GM19025 (cell line): ENCODE measurements at regions not wholly inside any gene's neighbourhood (a gene's known extent, or its start where the extent isn't known, plus 50 kb on each side); places are given as distances from the start of the nearest gene placed in this dataset.

ENCODE experiments used
- ATAC-seq: cut with Tn5 transposase; IDR thresholded peaks from one replicate; pipeline ENCODE4 v1.9.1; 2021; ENCODE audit warnings: mild to moderate bottlenecking, low read depth, moderate library complexity; ENCODE audit not compliant: unreplicated experiment

DNA sequence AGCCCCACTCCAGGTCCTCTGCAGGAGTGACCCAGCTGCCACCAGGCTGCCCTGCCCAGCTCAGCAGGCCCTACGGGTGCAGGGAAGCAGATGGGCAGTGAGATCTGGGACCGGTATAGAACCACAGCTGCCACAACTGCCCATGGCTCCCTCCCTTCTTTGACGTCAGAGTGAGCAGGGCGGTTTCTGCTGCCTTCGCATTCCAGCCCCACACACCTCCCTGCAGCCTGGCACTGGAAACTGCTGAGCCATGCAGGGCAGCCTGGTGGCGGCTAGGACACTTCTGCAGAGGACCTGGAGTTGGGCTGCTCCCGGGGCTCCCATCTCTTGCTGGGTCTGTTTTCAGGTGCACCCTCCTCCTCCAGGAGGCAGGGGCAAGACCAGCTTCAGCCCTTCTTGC lies 101.6 kb upstream of the CD93 start:
- no peak for ATAC-seq

DNA sequence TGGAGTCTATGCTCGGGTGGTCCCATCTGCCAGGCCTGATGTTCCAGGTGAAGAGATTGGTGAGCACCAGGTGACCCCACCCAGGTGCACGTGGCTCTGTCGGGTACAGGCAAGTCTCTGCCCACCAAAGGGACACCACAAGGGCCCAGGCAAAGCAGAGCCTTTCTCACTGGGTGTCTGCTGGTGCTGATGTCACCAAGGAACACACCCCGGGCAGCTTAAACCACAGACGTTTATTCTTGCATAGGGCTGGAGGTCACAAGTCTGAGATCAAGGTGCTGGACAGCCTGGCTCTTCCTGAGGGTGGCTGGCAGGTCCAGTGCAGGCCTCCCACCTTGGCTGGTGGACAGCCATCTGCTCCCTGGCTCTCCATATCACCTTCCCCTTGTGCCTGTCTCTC lies 100.7 kb upstream of the CD93 start:
- ATAC-seq: no peak

DNA sequence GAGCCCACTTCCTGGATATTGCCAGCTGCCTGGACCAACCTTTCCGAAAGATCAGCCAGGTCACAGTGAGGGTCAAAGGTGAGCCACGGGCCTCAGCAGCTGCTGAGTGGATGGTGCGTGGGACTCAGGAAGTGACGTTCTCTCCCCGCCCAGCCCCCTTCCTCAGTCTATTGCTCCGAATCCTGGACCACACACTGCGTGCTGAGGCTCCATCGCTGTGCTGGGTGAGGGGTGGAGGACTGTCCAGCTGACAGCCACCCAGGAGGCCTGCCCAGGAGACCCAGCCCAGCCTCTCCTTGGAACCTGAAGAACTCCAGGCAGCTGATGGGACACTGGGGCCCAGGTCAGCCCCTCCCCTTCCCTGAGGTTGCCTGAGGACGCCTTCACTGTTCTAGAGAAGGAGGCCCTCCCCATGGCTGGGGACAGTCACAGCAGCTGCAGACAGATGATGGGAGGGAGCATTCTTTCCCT lies 94.4 kb upstream of the CD93 start:
- no peak for ATAC-seq

DNA sequence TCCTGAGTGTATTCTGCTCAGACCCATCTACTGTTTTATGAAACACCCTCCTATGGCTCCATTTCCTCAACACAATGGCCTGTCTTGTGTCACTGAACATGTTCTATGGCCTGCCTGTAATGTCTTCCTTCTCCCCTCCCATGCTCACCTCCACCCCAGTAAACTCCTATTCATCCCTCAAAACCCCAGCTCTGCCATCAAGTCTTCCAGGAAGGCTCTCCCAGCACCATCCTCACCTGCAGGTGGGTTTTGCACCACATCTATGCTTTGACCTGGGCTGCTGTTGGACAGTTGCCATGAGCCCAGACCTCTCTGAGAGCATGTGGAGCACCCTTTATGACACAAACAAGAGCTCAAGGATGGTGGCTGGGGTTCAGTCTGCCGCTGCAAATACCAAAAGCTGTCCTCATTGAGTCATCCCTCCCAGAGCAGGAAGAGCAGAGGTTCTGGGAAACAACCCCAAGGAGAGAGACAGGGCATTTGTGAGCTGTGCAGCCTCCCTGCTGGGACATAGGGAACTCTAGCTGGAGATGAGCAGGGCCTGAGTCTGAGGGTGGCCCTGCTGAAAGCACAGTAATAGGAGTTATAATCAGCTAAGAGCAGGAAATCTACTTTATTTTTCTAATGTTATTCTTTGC lies 93.8 kb upstream of the CD93 start:
- ATAC-seq: no peak

DNA sequence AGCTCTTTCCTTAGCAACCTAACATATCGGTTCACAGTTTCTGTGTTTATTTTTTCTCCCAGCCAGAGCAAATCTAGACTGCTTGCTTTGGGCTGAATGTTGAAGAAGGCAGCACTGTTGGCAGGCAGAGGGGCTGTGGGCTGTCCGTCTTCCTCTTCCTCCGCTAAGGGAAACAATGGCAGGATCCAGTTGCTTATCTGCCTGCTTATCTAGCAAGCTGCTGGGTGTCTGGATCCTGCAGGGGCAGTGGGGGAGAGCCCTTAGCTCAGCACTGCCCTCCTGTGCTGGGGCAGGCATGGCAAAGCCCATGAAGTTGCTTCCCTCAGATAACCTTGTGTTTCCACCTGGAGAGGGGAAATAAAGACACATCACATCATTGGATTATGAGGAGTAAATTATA lies 92.7 kb upstream of the CD93 start:
- no peak for ATAC-seq

DNA sequence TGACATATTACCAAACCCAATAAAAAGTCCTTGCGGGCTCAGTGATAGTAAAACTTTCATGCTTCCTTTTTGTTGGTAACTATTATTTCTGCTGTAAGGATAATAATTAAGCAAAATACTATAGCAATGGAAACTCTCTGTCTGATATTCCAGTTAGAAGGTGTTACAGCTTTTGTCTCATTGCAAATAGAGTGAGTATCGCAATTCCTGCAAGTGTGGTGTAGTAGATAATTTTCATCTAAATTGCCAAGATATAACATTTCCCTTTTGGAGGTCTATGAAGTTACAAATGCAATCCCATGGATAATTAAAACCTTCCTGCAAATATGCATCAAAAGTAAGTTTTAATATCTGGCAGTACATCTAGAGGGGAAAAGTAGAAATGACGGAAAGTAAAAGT lies 88.7 kb upstream of the CD93 start:
- no peak for ATAC-seq

DNA sequence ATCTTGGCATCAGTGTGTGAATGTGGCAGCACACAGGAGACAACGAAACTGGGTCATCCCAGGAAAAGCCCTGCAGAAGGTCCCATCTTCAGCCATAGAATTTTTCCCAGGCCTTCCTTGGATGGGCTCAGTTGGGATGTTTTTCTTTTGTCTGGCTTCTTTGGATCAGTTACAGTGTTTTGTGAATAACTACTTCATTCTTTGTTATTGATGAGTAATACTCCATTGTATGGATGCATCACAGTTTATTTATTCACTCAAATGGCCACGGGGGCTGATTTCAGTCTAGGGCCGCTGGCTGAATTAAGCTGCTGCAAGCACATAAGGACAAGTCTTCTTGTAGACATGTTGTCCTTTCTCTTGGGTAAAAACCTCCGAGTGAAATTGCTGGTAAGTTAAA lies 81.3 kb upstream of the CD93 start:
- ATAC-seq: no peak

DNA sequence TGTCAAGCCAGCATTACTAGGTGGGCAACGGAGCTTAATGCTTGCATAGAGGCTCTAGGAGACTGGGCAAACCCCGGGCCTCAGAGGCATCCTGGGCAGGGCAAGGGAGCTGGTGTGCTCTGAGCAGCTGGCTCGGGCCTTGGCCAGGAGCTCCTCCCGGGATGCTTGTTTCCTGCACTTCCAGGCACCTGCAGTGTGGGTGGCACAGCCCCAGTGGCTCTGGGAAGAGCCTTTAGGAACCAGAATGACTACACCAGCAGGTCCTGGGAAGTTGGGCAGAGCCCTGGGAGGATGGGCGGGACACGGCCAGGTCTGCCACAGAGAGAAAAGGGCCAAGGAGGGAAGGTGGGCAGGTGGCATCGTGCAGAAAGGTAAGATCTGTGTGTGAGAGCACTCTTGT lies 80.4 kb upstream of the CD93 start:
- ATAC-seq: no peak

DNA sequence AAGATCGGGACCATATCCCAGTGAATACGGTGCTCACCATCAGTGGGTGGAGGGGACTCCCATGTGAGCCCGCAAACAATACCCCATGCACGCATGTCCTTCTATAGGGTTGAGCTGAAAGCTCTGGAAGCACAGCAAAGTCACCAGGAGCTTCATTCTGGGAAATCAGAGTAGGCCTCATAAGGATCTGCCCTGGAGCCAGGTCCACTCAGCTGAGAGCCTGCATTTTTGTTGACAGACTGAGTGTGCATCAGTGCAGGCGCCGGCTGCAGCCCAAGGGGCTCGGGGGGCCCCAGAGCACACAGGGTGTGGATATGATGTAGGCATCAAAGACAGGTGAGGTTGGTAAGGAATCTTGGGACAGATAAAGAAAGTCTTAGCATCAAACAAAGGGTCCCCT lies 79.8 kb upstream of the CD93 start:
- no peak for ATAC-seq

DNA sequence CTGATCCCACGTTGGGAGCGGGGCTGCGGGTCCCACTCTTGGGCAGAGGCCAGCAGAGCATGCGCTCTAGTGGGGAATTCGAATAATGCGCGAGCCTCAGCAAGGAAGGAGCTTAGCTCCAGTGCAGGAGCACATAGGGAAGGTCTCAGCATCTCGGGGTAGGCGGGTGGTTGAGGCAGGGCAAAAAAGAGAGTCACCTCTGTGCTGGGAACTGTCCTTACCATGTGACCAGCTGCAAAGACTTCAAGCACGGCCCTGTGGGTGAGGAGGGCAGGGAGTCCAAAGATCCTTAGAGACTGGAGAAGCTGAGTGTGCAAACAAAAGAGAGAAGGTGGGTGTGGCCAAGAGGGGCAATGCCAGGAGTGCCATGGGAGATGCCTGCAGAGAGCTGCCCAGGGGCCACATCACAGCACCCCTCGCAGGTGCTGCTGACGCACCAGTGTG lies 79.2 kb upstream of the CD93 start:
- no peak for ATAC-seq

DNA sequence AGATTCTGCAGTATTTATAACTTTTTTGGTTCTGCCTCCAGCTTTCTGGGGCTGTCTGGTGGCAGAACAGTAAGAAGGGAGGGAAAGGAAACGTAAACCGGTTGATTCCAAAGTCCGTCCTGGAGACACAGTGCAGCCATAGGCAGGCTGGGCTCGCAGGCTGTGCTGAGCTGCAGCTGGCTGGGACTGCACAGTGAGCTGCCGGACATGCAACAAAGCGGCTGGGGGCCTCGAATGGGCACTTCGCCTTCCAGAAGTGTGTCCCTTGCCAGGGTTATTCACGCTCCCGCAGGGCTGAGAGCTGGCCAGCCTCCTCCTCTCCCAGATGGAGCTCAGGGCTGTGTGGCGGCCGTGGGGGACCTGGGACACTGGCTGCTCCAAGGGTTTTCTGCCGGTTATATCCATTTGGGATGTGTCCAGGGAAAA lies 78.1 kb upstream of the CD93 start:
- no peak for ATAC-seq

DNA sequence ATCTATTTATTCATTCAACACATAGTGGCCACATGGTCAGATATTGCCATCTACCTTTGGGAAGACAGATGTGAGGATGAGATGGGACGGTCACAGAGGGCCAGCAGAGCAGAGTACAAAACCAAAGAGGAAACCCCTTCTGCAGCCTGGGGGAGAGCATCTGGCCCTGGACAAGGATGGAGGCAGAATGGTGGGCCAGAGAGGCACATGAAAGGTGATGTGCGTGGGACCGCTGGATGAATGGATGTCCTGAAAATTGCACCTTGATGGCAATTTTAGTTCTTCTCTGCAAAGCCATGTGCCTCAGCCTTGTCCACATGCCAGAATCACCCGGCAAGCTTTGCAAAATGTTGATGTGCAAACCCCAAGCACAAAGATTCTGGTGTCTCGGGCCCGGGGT lies 77.4 kb upstream of the CD93 start:
- no peak for ATAC-seq

DNA sequence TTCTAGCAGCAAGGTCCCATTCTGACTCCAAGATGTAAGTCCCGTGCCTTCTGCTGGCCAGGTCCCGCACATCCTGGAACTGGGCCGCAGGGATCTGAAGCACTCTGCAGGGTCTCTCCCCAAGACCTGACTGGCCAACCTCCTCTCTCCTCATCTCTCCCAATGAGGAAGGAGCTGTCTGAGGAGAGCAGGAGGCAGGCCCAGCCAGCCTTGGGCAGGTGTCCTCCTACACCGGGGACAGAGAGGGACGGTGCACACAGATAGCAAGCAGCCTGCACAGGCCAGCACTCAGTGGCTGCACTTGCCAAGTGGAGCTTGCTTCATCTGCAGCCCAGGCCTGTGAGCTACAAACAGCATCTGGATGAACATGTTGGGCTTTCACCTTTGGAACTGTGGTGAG lies 76.8 kb upstream of the CD93 start:
- ATAC-seq: no peak

DNA sequence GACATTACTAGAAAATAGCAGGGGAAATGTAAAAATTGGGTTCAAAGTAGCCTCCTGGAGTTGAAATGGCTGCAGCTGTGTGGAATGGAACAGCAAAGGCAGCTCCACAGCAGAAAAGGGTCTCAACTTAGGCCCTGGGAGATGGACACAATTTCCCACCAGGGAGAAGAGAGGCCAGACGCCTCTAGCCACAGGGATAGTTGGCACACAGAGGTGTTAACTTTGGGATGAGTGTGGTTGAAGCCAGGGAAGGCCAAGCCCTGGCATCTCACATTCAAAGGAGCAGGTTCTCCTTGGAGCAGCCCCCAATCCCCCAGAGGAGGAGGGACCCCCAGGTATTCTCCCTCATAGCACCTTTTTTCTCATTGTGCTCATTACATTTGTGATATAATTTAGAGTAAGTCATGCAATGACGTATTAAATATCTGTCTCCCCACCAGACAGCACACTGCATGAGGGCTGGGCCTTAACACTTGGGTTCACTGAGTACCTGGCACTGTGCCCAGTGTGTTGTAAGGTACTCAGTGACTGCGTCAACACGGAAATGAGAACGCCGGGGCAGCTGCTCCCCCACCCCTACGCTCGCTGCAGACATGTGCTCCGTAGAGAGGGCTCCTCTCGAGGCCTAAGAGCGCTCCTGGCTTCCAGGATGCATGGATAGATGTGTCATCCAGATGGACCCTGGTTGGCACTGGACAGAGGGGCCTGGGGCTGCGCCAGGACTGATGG lies 76.0 kb upstream of the CD93 start:
- ATAC-seq: no peak

DNA sequence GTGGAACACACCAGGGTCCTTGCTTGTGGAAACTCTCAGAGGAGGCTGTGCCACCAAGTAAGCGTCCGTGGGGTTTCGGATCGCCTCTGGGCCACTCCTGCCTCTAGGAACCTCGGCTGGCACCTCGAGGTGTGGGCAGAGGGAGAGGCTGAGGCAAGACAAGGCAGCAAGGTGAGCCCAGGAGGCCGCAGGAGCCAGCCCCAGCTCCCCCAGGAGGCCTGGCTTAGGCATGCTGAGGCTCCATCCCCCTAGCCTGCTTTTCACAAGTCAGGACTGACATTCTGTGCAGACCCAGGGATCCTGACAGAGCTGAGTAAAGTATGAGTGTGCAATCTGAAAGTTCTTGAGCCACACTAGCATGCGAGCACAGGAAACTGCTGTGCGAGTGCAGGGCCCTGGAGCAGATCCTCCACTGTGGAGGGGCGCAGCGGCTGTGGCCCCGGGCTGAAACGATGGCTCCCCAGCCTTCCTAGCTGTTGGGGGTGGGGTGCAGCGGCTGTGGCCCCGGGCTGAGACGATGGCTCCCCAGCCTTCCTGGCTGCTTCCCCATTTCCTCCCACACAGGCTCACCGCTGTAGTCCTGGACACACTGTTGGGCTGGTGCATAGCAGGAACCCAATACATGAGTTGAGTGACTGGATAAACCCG lies 75.2 kb upstream of the CD93 start:
- ATAC-seq: no peak

DNA sequence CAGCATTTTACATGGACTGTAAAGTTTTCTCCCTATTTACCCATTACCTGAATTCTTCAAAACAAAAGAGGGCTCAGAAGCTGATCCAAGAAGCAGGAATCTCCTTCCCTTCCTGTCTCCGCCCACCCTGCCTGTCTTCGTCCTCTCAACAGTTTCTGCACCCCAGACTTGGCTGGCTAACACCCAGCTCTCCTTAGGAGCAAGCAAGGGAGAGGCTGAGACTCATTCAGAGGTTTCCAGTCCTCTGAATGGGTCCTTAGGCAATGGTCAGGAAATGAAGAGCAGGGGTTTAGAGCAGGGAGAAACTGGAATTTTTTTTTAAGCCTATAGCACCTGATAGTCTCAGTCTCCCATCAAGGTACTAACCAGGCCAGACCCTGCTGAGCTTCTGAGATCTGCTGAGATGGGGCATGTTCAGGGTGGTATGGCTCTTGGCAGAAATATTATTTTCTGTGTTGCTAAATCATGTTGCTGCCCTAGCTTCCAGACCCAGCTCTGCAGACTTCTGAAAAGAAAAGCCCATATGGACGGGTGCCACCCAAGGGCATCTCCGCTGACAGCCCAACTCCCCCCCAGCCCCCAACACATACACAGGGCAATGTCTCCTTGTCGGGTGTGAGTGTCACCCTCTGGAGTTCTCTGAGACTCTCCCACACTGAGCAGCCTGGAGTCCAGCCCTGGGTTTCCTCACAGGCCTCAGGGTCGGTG lies 74.6 kb upstream of the CD93 start:
- no peak for ATAC-seq

DNA sequence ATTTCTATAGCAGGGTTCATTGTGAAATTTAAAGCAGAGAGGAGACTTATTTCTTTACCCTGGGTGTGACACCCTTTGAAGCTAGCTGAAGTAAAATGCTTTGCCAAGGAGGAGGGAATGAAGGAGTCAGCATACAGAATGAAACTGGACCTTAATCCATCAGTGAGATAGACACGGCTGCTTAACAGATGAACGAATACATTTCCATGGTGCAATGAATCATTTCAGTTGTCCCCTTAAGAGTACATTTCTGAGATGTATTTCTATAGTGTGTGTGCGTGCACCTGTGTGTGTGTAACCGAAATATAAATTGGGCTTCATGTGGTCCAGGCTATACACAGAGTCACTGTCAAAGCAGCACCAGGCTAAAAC lies 73.8 kb upstream of the CD93 start:
- no peak for ATAC-seq

DNA sequence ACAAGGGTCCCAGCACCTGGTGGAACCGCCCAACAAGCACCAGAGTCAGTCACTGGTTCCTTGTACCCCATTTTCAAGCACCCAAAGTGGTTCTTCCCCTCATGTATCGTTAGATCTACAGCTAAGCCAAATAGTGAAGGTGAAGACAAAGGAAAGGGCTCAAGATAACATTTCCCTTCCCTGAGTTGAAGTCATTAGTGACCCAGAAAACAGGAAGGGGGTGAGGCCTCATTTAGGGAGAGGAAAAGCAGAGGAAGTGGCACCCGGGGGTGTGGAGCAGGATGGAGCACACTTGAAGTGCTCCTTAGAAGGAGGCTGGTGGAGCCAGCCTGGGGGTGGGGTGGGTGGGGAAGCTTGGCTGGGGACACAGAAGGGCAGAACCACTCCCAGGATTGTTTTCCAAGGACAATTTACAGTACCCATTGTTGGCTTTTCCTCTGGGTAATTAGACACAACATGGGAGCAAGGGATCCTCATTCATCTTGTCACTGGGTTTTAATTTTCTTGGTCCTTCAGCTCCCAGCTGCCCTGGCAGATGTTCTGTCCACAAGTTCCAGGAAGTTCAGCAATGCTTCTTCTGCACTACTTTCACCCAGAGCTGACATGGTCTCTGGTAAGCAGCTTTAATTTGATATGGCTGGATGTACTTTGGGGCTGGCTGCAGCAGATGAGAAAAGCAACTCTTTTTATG lies 73.3 kb upstream of the CD93 start:
- no peak for ATAC-seq

DNA sequence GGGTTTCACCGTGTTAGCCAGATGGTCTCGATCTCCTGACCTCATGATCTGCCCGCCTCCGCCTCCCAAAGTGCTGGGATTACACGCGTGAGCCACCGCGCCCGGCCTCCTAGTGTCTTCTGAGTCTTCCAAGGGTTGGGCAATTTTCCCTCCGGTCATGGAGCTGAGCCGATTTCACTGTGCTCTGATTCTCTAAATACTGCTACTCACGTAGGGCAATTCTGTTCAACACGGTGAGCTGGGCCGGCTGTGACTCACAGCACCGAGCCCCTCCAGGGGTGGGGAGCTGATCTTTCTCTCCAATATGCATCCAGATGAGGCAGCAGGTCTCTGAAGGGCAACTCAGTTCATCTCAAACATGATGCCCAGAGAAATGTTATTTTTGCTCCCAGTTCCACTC lies 71.6 kb upstream of the CD93 start:
- no peak for ATAC-seq

DNA sequence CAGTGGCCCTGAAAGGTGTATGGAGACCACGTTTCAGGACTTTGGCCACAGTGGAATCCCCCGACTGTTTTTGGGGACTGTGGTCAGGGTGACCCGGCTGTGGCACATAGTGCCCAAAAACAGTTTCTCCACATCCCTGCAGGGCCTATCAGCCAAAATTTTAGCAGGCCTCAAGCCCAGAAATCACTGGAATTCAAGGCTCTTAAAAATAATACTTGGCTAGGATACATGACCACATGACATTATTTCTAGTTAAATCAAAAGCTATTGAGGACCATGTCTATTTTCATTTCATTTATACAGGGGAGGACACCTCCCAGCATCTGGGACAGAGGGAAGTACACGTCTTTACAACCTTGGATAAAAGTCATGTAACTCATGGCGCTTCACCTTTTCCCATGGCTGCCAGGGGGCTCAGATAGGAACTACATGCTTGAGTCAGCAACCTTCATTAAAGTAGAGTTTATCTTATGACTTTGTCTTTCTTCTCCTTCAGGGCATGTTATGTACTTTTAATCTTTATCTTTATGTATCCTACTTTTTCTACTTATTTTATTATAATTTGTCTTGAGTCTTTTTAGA lies 70.8 kb upstream of the CD93 start:
- no peak for ATAC-seq
